WTC11 (cell line): ENCODE measurements at regions not wholly inside any gene's neighbourhood (a gene's known extent, or its start where the extent isn't known, plus 50 kb on each side); places are given as distances from the start of the nearest gene placed in this dataset.

Experiments
- ATF2 ChIP-seq: sonication (generic); formaldehyde crosslinking; IDR thresholded peaks from 2 replicates; pipeline ENCODE4 v1.8.1; 2022; ENCODE audit warnings: low read depth, missing genetic modification reagents, borderline replicate concordance
- CREB1 ChIP-seq: sonication (generic); formaldehyde crosslinking; IDR thresholded peaks from 2 replicates; pipeline ENCODE4 v1.8.0; 2023; ENCODE audit warnings: mild to moderate bottlenecking, missing genetic modification reagents
- ETV6 ChIP-seq: sonication (generic); formaldehyde crosslinking; IDR thresholded peaks from 2 replicates; pipeline ENCODE4 v1.8.1; 2022; ENCODE audit warnings: mild to moderate bottlenecking, missing genetic modification reagents
- GTF2I ChIP-seq: fragments of 250-450 bp; sonication (Bioruptor Pico); conservative IDR thresholded peaks from 2 replicates; pipeline ENCODE4 v1.4.0; 2021; ENCODE audit warnings: mild to moderate bottlenecking
- ZBTB21 ChIP-seq: sonication (generic); formaldehyde crosslinking; IDR thresholded peaks from 2 replicates; pipeline ENCODE4 v1.8.1; 2023; ENCODE audit warnings: mild to moderate bottlenecking, missing genetic modification reagents, borderline replicate concordance
- TF ChIP-seq, protein P1 (sequence below): fragments of 200-600 bp; IDR thresholded peaks from 2 replicates; pipeline ENCODE4 v1.8.0; 2022; ENCODE audit warnings: antibody characterized with exemption
- TF ChIP-seq, protein P2 (sequence below): sonication (generic); formaldehyde crosslinking; IDR thresholded peaks from 2 replicates; pipeline ENCODE4 v1.8.1; 2023; ENCODE audit warnings: mild to moderate bottlenecking, missing genetic modification reagents, moderate library complexity

DNA sequence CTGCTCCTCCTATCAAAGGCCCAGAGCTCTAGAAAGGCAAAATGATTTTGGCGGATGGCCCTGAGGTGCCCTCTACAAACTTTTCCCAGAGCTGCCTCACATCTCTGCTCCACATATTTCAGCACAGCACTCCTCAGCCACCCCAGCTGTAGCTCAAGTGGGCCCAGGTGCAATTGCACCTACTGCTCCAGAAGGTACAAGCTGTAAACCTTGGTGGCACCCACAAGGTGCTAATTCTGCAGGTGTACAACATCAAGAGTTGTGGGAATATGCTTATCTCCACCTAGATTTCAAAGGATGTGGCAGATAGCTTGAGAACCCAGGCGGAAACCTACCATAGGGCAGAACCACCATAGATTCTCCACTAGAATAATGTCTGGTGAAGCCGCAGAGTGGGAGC, 432.2 kb downstream of the TMEM232 start:
- TF ChIP-seq, protein P1, sequence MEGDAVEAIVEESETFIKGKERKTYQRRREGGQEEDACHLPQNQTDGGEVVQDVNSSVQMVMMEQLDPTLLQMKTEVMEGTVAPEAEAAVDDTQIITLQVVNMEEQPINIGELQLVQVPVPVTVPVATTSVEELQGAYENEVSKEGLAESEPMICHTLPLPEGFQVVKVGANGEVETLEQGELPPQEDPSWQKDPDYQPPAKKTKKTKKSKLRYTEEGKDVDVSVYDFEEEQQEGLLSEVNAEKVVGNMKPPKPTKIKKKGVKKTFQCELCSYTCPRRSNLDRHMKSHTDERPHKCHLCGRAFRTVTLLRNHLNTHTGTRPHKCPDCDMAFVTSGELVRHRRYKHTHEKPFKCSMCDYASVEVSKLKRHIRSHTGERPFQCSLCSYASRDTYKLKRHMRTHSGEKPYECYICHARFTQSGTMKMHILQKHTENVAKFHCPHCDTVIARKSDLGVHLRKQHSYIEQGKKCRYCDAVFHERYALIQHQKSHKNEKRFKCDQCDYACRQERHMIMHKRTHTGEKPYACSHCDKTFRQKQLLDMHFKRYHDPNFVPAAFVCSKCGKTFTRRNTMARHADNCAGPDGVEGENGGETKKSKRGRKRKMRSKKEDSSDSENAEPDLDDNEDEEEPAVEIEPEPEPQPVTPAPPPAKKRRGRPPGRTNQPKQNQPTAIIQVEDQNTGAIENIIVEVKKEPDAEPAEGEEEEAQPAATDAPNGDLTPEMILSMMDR: no peak
- TF ChIP-seq, protein P2, sequence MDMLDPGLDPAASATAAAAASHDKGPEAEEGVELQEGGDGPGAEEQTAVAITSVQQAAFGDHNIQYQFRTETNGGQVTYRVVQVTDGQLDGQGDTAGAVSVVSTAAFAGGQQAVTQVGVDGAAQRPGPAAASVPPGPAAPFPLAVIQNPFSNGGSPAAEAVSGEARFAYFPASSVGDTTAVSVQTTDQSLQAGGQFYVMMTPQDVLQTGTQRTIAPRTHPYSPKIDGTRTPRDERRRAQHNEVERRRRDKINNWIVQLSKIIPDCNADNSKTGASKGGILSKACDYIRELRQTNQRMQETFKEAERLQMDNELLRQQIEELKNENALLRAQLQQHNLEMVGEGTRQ (CRISPR knock-in tag): no peak
- no peak for TF ChIP-seq GTF2I (CRISPR knock-in tag)
- no peak for TF ChIP-seq CREB1
- TF ChIP-seq ZBTB21 (CRISPR knock-in tag): no peak
- no peak for TF ChIP-seq ATF2
- TF ChIP-seq ETV6 (CRISPR knock-in tag): no peak
